Spleen (tissue), 7 donors: ENCODE measurements at regions not wholly inside any gene's neighbourhood (a gene's known extent, or its start where the extent isn't known, plus 50 kb on each side); places are given as distances from the start of the nearest gene placed in this dataset.

Experiments used
- POLR2AphosphoS5 ChIP-seq, 3 donors: sonication (generic); formaldehyde crosslinking; IDR thresholded peaks; one replicate each; pipeline ENCODE4 v1.5.1; 2017; ENCODE audit warnings: antibody characterized with exemption in 3 of 3
- TF ChIP-seq, protein P1 (sequence below), 11 experiments: fragments of 200-600 bp in 7 of 11; fragments of 450-650 bp in 4 of 11; sonication (generic) in 4 of 11; IDR thresholded peaks in 8 of 11; conservative IDR thresholded peaks in 3 of 11; 1 replicate in 7 of 11; 2 replicates in 4 of 11; pipeline versions ENCODE4 v1.4.0 to v1.8.0; 2016 to 2021; ENCODE audit warnings: antibody characterized with exemption in 11 of 11, inconsistent platforms in 4 of 11, mild to moderate bottlenecking in 1 of 11
- donor health status: DM: no; HTN: no; CAD: no; lungs with moderate emphysema.
- donor health status: DM: no; HTN: no; CAD: no.
- donor health status: DM: no; HTN: no; CAD: no.

DNA sequence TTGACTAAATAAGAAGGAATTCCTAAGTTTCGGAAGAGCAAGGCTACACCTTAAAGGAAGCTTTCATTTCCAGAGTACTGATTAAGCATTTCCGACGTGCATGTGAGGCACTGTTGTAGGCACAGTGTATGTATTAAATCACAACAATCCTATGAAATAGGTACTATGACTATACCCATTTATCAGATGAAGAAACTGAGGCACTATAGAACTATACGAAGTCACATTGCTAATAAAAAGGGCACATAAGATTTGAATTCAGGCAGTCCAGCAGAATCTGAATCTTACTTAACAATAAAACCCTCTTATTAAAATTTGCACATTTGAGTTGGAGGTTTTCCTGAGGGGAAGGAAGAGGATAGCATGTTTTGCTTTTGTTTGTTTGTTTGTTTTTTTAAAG is 243.5 kb upstream of the FANCL start:
- TF ChIP-seq, protein P1, sequence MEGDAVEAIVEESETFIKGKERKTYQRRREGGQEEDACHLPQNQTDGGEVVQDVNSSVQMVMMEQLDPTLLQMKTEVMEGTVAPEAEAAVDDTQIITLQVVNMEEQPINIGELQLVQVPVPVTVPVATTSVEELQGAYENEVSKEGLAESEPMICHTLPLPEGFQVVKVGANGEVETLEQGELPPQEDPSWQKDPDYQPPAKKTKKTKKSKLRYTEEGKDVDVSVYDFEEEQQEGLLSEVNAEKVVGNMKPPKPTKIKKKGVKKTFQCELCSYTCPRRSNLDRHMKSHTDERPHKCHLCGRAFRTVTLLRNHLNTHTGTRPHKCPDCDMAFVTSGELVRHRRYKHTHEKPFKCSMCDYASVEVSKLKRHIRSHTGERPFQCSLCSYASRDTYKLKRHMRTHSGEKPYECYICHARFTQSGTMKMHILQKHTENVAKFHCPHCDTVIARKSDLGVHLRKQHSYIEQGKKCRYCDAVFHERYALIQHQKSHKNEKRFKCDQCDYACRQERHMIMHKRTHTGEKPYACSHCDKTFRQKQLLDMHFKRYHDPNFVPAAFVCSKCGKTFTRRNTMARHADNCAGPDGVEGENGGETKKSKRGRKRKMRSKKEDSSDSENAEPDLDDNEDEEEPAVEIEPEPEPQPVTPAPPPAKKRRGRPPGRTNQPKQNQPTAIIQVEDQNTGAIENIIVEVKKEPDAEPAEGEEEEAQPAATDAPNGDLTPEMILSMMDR (IDR thresholded peaks at IDR 0.05 in 8 of 11, conservative IDR thresholded peaks at IDR 0.05 in 3 of 11), result no peak
- TF ChIP-seq POLR2AphosphoS5 (IDR thresholded peaks at IDR 0.05), result no peak
